C4-2B (cell line): ENCODE measurements at regions not wholly inside any gene's neighbourhood (a gene's known extent, or its start where the extent isn't known, plus 50 kb on each side); places are given as distances from the start of the nearest gene placed in this dataset.

ENCODE experiments used
- H3K27ac ChIP-seq: fragments of 450-650 bp; 2 replicates; pipeline ENCODE4 v1.5.1; 2017
- ZFX ChIP-seq: fragments of 450-650 bp; IDR thresholded peaks from 2 replicates; pipeline ENCODE4 v1.6.1; 2017
- TF ChIP-seq, protein P1 (sequence below): fragments of 450-650 bp; conservative IDR thresholded peaks from 2 replicates; pipeline ENCODE4 v1.5.1; 2017; ENCODE audit warnings: mild to moderate bottlenecking

DNA sequence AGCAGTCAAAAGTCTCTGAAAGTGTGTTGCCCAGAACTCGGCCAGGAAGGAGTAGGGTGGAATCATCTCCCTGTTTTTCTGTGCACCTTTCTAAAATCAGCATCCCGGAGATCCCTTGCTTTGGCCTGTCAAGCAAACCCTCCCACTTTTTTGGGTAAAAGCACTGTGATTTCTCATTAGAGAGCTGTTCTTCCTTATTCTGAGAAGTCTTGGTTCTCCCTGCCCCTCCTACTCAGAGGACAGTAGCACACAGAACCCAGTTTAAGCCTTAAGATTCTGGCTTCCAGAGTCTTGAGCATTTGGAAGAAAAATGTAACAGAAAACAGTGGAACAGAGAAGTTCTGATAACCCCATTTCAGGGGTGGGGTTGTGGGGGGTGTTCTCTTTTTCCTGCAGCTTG, 52.6 kb upstream of the KATNAL1 start:
- TF ChIP-seq, protein P1, sequence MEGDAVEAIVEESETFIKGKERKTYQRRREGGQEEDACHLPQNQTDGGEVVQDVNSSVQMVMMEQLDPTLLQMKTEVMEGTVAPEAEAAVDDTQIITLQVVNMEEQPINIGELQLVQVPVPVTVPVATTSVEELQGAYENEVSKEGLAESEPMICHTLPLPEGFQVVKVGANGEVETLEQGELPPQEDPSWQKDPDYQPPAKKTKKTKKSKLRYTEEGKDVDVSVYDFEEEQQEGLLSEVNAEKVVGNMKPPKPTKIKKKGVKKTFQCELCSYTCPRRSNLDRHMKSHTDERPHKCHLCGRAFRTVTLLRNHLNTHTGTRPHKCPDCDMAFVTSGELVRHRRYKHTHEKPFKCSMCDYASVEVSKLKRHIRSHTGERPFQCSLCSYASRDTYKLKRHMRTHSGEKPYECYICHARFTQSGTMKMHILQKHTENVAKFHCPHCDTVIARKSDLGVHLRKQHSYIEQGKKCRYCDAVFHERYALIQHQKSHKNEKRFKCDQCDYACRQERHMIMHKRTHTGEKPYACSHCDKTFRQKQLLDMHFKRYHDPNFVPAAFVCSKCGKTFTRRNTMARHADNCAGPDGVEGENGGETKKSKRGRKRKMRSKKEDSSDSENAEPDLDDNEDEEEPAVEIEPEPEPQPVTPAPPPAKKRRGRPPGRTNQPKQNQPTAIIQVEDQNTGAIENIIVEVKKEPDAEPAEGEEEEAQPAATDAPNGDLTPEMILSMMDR, result no peak
- no peak for TF ChIP-seq ZFX
- H3K27ac ChIP-seq, result no peak overlapping the region

GRCh38 chr13:30360586-30360985, 53.2 kb upstream of the KATNAL1 start:
- TF ChIP-seq ZFX, result no peak
- H3K27ac ChIP-seq, result no peak overlapping the region

GRCh38 chr13:30362005-30362788, 54.8 kb upstream of the KATNAL1 start:
- TF ChIP-seq, protein P1, result no peak
- TF ChIP-seq ZFX, result no peak
- H3K27ac ChIP-seq, result no peak overlapping the region

- TF ChIP-seq, protein P1, result no peak
- no peak for TF ChIP-seq ZFX
- no peak overlapping the region for H3K27ac ChIP-seq
Observed at GRCh38 chr13:30362869-30363268, 55.5 kb upstream of the KATNAL1 start.

- peak overlapping the region; percentile 57 for H3K27ac ChIP-seq
- TF ChIP-seq ZFX, result no peak
- TF ChIP-seq, protein P1, result no peak
Observed at GRCh38 chr13:30363725-30364124, 56.4 kb upstream of the KATNAL1 start.

DNA sequence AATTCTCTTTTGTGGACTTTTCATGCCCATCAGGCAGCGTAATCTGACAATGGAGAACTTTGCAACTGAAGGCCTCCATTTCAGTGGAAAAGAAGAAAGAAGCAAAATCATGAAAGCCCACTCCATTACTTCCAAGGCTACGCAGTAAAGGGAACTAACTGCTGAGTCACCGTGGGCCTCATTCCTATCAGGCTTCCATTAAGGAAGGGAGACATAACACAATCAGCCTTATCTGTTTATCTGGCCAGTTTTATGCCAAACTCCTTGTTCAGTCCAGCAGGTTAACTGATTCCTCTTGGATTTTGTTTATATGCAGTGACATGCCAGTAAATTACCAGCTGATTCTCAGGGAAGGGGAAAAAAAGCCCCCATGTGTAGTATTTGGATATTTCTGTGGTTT, 56.8 kb upstream of the KATNAL1 start:
- peak overlapping the region; percentile 57 for H3K27ac ChIP-seq

GRCh38 chr13:30364876-30365275, 57.4 kb upstream of the UBE2L5 start:
- peak overlapping the region; percentile 57; the same call in 1 of the 2 replicates for H3K27ac ChIP-seq
- TF ChIP-seq, protein P1, result no peak

More for the DNA sequence above, 56.8 kb upstream of the KATNAL1 start:
- TF ChIP-seq, protein P1, result no peak
- peak; percentile 49 for TF ChIP-seq ZFX

- no peak for TF ChIP-seq ZFX
- TF ChIP-seq, protein P1, result no peak
- H3K27ac ChIP-seq, result no peak overlapping the region
Observed at GRCh38 chr13:30366088-30366487, 56.2 kb upstream of the UBE2L5 start.
